Peyer's patch (tissue), 4 donors: ENCODE measurements at regions not wholly inside any gene's neighbourhood (a gene's known extent, or its start where the extent isn't known, plus 50 kb on each side); places are given as distances from the start of the nearest gene placed in this dataset.

Experiments used
- CTCF ChIP-seq, 6 experiments: fragments of 450-650 bp in 4 of 6; fragments of 200-600 bp in 2 of 6; sonication (generic) in 1 of 6; IDR thresholded peaks; one replicate each; pipeline ENCODE4 v1.5.1; 2017 to 2019; ENCODE audit warnings: antibody characterized with exemption in 6 of 6, mild to moderate bottlenecking in 3 of 6, moderate library complexity in 1 of 6
- POLR2A ChIP-seq, 2 donors: fragments of 450-650 bp; IDR thresholded peaks; one replicate each; pipeline ENCODE4 v1.5.1; 2017; ENCODE audit warnings: antibody characterized with exemption in 2 of 2, mild to moderate bottlenecking in 2 of 2, moderate library complexity in 2 of 2

GRCh38 chr3:154778057-154778456, 302.1 kb upstream of the MME start:
- TF ChIP-seq POLR2A (IDR thresholded peaks at IDR 0.05) (no peak), CTCF (IDR thresholded peaks at IDR 0.05) (no peak)
